ENCODE measurements at regions not wholly inside any gene's neighbourhood (a gene's known extent, or its start where the extent isn't known, plus 50 kb on each side); places are given as distances from the start of the nearest gene placed in this dataset.

DNA sequence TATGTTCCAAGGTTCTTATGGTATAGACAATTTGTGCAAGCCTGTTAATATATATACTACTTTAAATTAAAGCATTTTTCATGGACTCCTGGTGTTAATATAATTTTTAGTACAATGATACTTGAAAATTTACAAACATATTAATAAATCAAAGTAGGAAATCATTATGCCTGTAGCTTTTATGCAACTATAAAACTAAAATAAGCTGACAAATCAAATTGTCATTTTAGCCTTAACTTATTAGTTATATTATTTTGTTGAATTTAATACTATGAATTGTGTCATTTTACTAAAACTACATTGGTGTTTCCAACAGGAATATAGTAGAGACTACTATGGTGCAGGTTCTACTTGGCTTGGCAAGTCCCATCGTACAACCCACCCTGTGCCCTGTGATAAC, 96.0 kb downstream of the MED10 start:
- TF ChIP-seq POLR2A (IDR thresholded peaks at IDR 0.05) = no peak
- TF ChIP-seq, protein P1, sequence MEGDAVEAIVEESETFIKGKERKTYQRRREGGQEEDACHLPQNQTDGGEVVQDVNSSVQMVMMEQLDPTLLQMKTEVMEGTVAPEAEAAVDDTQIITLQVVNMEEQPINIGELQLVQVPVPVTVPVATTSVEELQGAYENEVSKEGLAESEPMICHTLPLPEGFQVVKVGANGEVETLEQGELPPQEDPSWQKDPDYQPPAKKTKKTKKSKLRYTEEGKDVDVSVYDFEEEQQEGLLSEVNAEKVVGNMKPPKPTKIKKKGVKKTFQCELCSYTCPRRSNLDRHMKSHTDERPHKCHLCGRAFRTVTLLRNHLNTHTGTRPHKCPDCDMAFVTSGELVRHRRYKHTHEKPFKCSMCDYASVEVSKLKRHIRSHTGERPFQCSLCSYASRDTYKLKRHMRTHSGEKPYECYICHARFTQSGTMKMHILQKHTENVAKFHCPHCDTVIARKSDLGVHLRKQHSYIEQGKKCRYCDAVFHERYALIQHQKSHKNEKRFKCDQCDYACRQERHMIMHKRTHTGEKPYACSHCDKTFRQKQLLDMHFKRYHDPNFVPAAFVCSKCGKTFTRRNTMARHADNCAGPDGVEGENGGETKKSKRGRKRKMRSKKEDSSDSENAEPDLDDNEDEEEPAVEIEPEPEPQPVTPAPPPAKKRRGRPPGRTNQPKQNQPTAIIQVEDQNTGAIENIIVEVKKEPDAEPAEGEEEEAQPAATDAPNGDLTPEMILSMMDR (IDR thresholded peaks at IDR 0.05) = no peak

Measured in heart left ventricle (tissue), 13 donors.